ENCODE measurements at regions not wholly inside any gene's neighbourhood (a gene's known extent, or its start where the extent isn't known, plus 50 kb on each side); places are given as distances from the start of the nearest gene placed in this dataset.

DNA sequence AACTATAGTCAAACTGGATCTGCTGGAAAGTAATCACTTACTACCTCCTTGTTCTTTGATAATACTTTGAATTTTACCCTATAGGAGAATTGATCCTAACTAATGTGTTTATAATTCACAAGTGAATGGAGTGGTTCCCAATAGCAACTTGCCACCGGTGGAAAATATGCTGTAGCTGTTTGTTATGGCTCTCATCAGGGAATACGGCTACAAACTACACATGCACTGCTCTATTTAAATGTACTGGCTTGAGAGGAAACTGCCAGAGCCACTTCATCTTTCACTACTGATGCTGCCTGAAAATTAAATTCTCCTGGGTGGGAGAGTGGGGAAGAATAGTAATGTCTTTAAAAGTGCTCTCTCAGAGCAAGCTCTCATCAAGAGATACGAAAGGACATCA is 448.5 kb upstream of the GRAMD2B start:
- no peak for TF ChIP-seq POLR2A (IDR thresholded peaks at IDR 0.05; ENCODE audit: low read depth, low read length)
- TF ChIP-seq, protein P1, sequence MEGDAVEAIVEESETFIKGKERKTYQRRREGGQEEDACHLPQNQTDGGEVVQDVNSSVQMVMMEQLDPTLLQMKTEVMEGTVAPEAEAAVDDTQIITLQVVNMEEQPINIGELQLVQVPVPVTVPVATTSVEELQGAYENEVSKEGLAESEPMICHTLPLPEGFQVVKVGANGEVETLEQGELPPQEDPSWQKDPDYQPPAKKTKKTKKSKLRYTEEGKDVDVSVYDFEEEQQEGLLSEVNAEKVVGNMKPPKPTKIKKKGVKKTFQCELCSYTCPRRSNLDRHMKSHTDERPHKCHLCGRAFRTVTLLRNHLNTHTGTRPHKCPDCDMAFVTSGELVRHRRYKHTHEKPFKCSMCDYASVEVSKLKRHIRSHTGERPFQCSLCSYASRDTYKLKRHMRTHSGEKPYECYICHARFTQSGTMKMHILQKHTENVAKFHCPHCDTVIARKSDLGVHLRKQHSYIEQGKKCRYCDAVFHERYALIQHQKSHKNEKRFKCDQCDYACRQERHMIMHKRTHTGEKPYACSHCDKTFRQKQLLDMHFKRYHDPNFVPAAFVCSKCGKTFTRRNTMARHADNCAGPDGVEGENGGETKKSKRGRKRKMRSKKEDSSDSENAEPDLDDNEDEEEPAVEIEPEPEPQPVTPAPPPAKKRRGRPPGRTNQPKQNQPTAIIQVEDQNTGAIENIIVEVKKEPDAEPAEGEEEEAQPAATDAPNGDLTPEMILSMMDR (IDR thresholded peaks at IDR 0.05; ENCODE audit: extremely low read depth in 1 of 2, insufficient read depth in 1 of 2, low read depth in 1 of 2, low read length in 2 of 2): no peak
- TF ChIP-seq MYC (IDR thresholded peaks at IDR 0.05; ENCODE audit: low read depth, low read length): no peak
- TF ChIP-seq POLR2AphosphoS5 (IDR thresholded peaks at IDR 0.05; ENCODE audit: insufficient read depth, low read depth, low read length): no peak
- no peak for TF ChIP-seq FOS (IDR thresholded peaks at IDR 0.05; ENCODE audit: borderline replicate concordance, insufficient read depth, low read length)
- TF ChIP-seq, protein P2, sequence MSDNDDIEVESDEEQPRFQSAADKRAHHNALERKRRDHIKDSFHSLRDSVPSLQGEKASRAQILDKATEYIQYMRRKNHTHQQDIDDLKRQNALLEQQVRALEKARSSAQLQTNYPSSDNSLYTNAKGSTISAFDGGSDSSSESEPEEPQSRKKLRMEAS (IDR thresholded peaks at IDR 0.05; ENCODE audit: insufficient read depth, insufficient read length): no peak

All from endothelial cell of umbilical vein (primary cell).